ENCODE measurements at regions not wholly inside any gene's neighbourhood (a gene's known extent, or its start where the extent isn't known, plus 50 kb on each side); places are given as distances from the start of the nearest gene placed in this dataset.

GRCh38 chr3:78260388-78260787 lies 1220.5 kb downstream of the ROBO2 start:
- TF ChIP-seq CTCF (conservative IDR thresholded peaks at IDR 0.05; ENCODE audit: low read length), result no peak
- no peak for TF ChIP-seq EZH2phosphoT487 (IDR thresholded peaks at IDR 0.05; ENCODE audit: borderline replicate concordance)
